NCI-H187 treated with DMSO at 0.1 percent for 48 hours (cell line): ENCODE measurements at regions not wholly inside any gene's neighbourhood (a gene's known extent, or its start where the extent isn't known, plus 50 kb on each side); places are given as distances from the start of the nearest gene placed in this dataset.
"Not testable (repeated sequence)": the region's sequence is repeated elsewhere in the genome, so short reads cannot be mapped to it uniquely, and the experiment has no call there.

ENCODE experiments used
- DNase-seq: peaks from one replicate; lab custom pipeline; 2025; lab: John Stamatoyannopoulos, UW

- DNase-seq, result no peak
These were observed 152.7 kb upstream of the RUNX1 start for GRCh38 chr21:35201799-35202198.

GRCh38 chr21:35201288-35201687, 152.2 kb upstream of the RUNX1 start:
- DNase-seq, result no peak

- no peak for DNase-seq
These were observed 150.6 kb upstream of the RUNX1 start for GRCh38 chr21:35199733-35200015.

- no peak for DNase-seq
These were observed 150.1 kb upstream of the RUNX1 start for GRCh38 chr21:35198982-35199732.

DNA sequence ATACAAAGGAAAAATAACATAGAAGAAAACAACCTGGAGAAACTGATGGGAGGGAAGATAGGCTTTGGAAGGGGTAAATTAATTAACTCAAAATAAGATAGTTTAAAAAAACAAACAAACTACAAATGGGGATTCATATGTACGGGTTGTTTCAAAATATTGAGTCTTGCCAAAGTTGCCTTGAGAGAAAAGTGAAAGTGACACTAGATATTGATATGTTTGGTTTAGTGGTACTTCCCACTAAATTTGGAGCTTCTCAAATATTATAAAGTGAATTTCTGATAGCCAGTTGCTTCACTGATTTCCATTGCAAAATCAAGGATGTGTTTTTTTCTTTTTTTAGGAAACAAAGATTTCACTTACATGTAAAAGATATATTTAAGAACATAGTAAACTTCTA, 149.5 kb upstream of the RUNX1 start:
- no peak for DNase-seq

- no peak for DNase-seq
These were observed 148.9 kb upstream of the RUNX1 start for GRCh38 chr21:35197992-35198431.

DNA sequence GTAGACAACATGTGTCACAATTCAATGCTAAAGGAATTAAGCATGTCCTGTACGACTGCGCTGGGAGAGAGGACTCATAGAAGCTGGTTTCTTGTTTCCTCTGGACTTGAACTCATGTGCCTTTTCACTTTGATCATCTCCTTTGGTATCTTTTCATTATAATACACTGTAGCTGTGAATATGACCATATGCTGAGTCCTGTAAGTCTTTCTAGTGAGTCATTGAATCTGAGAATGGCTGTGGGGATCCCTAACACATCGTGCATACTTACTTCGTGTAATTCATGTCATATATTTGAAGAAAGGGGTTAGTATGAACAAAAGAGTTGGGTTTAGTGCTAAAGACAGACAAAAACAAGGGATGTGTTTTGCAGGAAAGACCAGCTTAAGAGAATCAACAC, 148.1 kb upstream of the RUNX1 start:
- no peak for DNase-seq

DNA sequence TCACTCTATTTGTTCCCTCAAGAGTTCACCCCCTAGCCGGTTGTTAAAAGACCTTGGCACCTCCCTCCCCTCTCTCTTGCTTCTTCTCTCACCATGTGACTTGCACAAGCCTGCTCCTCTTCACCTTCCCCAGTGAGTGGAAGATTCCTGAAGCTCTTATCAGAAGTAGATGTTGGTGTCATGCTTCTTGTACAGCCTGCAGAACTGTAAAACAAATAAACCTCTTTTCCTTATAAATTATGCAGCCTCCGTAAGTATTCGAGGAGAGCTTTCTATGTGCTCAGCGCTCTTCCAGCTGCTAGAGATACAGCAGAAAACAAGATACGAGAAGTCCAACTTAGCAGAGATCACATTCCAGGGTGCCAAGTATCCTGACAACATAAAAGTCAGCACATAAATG, 147.0 kb upstream of the RUNX1 start:
- DNase-seq, result no peak

GRCh38 chr21:35195232-35195631, 146.1 kb upstream of the RUNX1 start:
- DNase-seq, result no peak

GRCh38 chr21:35191754-35192153, 142.7 kb upstream of the RUNX1 start:
- no peak for DNase-seq

DNA sequence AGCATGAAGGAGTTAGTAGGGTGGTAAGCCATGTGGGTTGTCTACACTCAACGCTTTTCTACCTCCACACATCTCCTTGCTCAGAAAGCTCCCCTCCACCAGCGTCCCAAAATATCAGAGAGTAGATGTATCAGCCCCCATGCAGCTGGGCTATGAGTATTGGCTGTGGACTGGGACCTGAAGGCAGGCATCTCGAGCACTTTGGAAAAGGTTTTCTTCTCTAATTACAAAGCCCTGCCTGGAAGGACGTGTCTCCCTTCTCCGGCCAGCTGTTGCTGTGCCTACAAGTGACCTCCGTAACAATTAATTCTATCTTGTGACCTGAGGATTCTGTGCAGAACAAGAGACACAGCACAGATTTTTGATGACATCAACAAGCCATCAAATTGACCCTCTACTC, 142.0 kb upstream of the RUNX1 start:
- DNase-seq, result no peak

GRCh38 chr21:35190201-35190701, 141.1 kb upstream of the RUNX1 start:
- no peak for DNase-seq

DNA sequence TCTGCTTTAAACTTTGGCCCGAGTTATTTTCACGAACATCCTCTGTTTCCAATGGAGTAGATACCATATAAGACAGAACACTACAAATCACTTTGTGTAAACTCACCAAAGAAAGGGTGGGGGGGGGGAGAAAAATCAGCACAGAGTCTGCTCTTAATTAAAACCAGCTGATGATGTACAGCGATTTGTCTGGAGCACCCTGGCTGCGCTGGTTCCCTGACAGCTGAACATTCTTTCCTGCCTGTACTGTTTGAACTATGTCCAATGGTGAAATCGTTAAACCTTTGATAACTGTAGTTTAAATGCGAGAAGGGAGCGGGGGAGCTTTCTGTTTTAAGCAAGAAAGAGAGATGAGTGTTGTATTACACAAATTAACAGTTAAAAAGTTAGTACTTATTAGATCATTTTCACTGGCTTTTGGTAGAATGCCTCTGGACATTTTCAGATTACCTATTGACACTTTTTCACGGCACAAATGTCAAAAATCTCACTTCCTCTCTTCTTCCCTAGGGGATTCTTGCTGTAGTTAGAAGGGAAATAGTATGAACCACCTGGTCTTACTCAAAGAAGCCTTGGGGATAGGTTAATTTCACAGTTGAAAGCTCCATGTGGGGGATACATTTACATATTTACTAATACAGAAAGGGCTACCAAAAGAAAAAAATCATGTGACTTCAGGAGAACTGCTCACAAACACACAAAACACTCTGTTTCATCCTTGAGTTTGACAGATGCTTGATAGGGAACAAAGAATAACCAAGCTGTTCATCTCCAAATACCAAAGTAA, 140.2 kb upstream of the RUNX1 start:
- DNase-seq, result no peak

DNA sequence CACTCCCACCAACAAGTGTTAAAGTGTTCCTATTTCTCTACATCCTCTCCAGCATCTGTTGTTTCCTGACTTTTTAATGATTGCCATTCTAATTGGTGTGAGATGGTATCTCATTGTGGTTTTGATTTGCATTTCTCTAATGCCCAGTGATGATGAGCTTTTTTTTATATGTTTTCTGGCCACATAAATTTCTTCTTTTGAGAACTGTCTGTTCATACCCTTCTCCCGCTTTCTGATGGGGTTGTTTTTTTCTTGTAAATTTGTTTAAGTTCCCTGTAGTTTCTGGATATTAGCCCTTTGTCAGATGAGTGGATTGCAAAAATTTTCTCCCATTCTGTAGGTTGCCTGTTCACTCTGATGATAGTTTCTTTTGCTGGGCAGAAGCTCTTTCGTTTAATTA, 134.3 kb upstream of the RUNX1 start:
- not testable (repeated sequence) for DNase-seq

DNA sequence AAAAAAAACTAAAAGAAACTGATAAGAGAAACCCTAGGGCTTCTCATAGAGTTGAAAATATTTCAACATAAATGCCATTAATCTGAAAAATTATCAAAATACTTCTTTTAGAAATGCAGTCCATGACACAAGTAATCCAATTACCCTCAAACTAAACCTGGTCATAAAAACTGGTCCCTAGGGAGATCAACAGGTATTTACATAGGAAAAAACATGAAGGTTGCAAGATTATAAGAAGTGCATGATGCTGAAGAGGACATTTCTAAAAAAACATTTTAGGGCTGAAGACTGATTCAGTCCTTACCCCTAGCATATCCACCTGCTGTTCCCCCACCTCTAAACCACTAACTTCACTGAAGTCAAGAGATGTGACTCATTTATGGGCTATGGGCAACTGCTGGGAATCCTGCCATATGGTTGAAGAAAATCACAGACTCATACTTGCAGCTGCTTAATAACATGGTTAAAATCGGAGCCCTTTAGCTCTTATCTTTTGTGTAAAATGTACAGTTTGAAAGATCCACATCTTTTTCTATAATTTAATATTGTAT, 131.0 kb upstream of the RUNX1 start:
- no peak for DNase-seq

DNA sequence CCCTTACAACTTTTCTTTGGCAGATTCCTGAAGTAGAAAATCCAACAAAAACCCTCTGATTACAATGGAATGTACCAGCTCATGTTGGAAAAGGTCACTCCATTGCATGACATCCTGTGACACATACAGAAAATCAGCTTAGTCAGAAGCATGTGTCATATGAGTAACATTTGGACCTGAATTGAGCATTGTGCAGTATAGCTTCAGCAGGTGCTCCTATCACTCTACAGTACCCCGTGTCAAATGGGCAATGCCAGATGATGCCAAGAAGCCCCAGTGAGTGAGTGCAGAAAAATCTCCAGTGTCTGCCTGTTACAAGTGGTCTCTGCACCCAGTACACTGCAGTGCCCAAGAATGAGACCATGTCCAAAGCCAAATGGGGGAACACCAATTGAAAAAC, 129.7 kb upstream of the RUNX1 start:
- no peak for DNase-seq

GRCh38 chr21:35178098-35178497, 129.0 kb upstream of the RUNX1 start:
- DNase-seq, result no peak

DNA sequence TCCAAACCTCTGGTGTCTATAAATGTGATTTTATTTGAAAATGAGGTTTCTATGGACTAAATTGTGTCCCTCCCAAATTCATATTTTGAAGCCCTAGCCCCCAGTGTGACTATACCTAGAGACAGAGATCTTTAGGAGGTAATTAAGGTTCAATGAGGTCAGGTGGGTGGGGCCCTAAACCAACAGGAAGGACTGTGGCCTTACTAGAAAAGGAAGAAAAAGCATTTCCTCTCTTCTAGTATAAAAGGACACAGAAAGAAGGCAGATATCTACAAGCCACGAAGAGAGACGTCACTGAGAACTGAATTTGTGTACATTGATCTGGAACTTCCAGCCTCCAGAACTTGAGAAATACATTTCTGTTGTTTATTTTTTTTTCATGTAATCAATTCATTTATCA, 123.1 kb upstream of the RUNX1 start:
- DNase-seq, result no peak

DNA sequence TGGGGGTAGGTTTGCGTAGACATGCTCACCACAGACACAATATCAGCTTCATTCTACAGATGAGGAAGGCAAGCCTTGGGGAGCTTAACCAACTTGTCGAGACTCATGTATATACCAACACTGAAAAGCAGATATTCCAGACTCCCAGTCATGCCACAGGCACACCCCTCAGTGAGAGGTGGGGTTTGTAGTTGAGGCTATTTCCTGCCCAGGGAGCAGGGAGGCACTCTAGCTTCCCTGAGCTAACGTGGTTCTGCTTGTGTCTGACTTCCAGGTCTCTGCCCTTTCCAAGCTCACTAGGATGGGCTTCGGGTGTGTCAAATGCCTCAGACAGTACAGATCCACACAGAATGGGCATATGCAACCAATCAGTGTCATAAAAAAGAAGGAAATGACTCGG, 122.3 kb upstream of the RUNX1 start:
- DNase-seq, result no peak

GRCh38 chr21:35170818-35171217, 121.7 kb upstream of the RUNX1 start:
- no peak for DNase-seq

- no peak for DNase-seq
These were observed 121.1 kb upstream of the RUNX1 start for GRCh38 chr21:35170244-35170643.

GRCh38 chr21:35169574-35169973, 120.5 kb upstream of the RUNX1 start:
- DNase-seq, result no peak

DNA sequence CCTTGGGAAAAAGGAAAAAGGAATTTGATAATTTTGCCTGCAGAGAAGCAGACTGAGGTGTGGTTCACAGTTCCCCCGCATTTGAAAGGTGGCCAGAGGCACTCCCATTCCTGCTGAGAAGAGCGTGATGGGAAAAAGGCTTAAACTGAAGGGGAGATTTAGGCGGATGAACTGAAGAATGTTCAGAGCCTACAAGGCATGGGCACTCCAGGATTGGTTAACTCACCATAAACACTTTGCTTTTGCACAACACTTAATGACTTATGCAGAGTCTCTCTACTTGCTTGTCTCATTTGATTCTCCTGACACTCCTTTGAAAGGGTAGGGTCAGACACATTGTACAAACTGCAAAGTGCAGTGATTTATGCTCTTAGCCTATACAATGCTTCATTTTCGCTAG, 119.6 kb upstream of the RUNX1 start:
- no peak for DNase-seq
